Choroid plexus epithelial cell (primary cell): ENCODE measurements at regions not wholly inside any gene's neighbourhood (a gene's known extent, or its start where the extent isn't known, plus 50 kb on each side); places are given as distances from the start of the nearest gene placed in this dataset.

Experiments
- DNase-seq: peaks from one replicate; pipeline ENCODE4 v3.0.0-alpha.2; 2010; ENCODE audit warnings: low read depth
- H3K4me3 ChIP-seq: 2 replicates; pipeline ENCODE4 v1.5.1; 2011; ENCODE audit warnings: low read depth, mild to moderate bottlenecking, control low read depth, low read length, moderate library complexity
- TF ChIP-seq, protein P1 (sequence below): conservative IDR thresholded peaks from 2 replicates; pipeline ENCODE4 v1.5.1; 2011; ENCODE audit warnings: low read depth, mild to moderate bottlenecking, control low read depth, inconsistent platforms, low read length, moderate library complexity

DNA sequence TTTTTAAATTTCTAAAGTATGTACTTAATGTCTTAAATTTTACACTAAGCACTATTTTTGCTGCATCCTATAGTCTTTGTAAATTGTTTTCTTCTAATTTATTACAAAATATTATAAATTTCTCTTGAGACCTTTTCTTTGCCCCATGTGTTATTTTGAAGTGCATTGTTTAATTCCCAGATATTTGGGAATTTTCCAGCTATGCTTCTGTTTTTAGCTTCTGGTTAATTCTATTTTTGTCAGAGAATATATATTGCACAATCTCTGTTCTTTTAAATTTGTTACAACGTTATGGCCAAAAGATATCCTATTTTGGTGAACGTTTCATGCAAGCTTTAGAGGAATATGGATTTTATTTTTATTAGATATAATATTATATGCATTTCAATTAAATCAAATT lies 917.4 kb upstream of the MIR17HG start:
- TF ChIP-seq, protein P1, sequence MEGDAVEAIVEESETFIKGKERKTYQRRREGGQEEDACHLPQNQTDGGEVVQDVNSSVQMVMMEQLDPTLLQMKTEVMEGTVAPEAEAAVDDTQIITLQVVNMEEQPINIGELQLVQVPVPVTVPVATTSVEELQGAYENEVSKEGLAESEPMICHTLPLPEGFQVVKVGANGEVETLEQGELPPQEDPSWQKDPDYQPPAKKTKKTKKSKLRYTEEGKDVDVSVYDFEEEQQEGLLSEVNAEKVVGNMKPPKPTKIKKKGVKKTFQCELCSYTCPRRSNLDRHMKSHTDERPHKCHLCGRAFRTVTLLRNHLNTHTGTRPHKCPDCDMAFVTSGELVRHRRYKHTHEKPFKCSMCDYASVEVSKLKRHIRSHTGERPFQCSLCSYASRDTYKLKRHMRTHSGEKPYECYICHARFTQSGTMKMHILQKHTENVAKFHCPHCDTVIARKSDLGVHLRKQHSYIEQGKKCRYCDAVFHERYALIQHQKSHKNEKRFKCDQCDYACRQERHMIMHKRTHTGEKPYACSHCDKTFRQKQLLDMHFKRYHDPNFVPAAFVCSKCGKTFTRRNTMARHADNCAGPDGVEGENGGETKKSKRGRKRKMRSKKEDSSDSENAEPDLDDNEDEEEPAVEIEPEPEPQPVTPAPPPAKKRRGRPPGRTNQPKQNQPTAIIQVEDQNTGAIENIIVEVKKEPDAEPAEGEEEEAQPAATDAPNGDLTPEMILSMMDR, result no peak
- DNase-seq, result no peak
- H3K4me3 ChIP-seq, result no peak overlapping the region

DNA sequence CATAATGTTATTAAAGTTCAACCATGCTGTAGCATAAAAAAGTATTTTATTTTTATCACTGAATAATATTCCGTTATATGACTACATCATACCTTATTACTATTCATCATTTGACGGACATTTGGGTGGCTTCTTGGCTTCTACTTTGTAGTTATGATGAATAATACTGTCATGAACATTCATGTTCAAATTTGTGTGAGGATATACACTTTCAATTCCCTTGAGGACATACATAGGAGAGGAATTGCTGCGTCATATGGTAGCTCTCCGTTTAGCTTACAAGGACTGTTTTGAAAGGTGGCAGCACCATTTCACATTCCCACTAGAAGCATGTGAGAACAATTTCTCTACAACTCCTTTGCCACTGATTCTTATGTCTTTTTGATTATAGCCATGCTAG lies 910.8 kb upstream of the MIR17HG start:
- H3K4me3 ChIP-seq, result no peak overlapping the region
- DNase-seq, result no peak
- TF ChIP-seq, protein P1, result no peak

DNA sequence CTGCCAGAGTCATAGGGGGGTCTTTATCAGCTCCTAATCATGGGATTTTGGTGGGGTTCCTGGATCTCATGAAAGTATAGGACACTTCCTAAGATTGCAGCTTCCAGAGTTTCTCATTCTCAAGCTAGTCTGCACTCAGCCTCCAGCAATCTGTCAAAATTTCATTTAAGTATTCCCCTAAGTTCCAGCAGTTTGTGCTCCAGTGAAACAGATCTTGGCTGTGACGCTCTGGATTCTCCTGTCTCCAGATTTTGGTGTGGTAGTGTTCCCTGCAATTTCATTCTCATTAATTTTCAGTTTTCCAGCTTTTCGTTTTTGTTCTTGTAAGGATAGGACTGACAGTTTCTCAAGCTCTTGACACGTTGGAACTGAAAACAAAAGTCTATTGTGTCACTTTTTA lies 908.9 kb upstream of the MIR17HG start:
- TF ChIP-seq, protein P1, result no peak
- no peak for DNase-seq
- no peak overlapping the region for H3K4me3 ChIP-seq

DNA sequence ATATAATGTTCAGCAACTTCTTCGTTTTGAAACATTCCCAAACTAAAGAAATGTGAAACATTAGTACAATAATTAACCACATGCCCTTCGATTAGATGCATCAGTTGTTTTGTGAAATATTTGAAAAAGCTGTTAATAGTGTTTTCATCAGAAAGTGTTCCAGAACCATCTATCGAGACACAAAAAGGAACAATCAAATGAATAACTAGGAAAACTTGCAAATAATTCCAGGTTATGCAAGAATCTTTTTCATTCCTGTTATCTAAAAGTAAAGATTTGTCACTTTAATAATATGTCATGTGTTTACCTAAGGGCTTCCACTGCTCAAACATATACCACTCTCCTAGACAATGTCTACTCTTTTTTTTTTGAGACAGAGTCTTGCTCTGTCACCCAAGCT lies 904.2 kb upstream of the MIR17HG start:
- DNase-seq, result no peak
- no peak overlapping the region for H3K4me3 ChIP-seq
- TF ChIP-seq, protein P1, result no peak

DNA sequence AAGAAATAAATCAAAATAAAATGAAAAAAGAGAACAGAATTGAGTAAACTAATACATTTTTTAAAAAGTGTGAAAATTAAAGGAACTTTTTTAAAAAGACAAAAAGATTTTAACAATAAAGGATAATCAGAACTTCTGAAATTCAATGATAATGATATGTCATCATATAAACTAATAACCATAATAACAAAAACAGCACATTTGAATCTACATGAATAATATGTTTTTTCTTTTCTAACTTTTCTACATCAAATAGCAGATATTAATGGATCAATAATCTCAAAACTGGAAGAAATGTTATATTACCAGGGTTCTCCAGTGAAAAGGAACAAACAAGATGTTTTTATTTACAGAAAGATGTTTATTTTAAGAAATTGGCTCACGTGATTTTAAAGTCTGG lies 903.3 kb upstream of the MIR17HG start:
- no peak for DNase-seq
- no peak overlapping the region for H3K4me3 ChIP-seq
- TF ChIP-seq, protein P1, result no peak

DNA sequence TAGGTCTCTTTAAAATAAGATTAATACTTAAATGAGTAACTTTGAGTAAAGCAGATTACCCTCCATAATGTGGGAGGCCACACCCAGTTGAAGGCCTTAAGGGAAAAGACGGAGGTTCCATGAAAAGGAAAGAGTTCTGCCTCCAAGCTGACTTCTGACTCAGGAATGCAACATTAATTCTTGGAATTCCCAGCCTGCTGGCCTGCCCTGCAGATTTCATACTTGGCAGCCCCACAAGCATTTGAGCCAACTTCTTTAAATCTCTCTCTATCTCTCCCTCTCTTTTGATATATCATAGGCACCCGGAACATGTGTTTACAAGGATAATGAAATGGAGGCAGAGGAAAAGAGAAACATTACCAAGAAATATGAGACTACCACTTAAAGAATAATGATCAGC lies 902.3 kb upstream of the MIR17HG start:
- DNase-seq, result peak; percentile 94
- H3K4me3 ChIP-seq, result no peak overlapping the region
- TF ChIP-seq, protein P1, result no peak

DNA sequence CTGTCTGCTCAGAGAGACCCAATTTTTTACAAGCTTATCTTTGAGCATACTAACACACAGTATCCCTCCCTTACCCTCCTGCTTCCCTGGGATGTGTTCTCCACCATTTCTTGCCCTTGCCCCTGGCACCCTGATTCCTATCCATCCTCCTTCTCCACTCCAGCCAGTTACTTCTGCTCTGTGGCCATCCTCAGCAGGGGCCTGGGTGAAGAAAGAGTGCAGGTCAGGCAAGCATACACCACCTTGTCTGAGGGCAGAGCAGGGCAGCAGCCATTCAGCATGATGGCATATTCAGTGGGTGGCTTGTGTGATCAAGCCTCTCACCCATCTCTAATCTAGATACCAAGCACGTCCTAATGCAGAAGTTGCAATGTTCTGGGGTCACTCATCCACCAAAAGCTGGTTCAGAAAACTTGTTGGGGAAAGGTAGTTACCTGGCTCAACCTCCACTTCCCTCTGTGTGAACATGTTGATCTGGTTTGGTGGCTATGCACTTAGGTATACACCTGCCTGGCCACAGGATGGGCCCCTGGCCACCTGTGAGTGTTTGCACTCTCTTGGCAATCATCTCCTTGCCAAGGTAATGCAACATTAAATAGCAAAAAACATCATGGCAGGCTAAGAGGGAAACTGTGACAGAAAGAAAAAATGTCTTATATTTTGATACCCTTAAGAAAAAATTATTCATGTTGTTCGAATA lies 900.3 kb upstream of the MIR17HG start:
- no peak for DNase-seq
- no peak overlapping the region for H3K4me3 ChIP-seq
- TF ChIP-seq, protein P1, result no peak
